ENCODE measurements at regions not wholly inside any gene's neighbourhood (a gene's known extent, or its start where the extent isn't known, plus 50 kb on each side); places are given as distances from the start of the nearest gene placed in this dataset.

GRCh38 chr18:10114717-10115463 lies 201.1 kb downstream of the VAPA start:
- DNase-seq (ENCODE audit: low spot score): no peak
- Histone ChIP-seq H3K36me3 (ENCODE audit: low read depth) (no peaks in the 10 kb centered on the region), H3K4me3 (ENCODE audit: severe bottlenecking) (no peak overlapping the region), H3K27ac (ENCODE audit: poor library complexity, severe bottlenecking) (no peak overlapping the region), H3K27me3 (ENCODE audit: insufficient read depth, poor library complexity, severe bottlenecking) (no peaks in the 10 kb centered on the region), H3K9me3 (ENCODE audit: severe bottlenecking) (no peaks in the 10 kb centered on the region), H3K4me1 (ENCODE audit: insufficient read depth, poor library complexity, severe bottlenecking) (no peaks in the 10 kb centered on the region)
- ATAC-seq (ENCODE audit: low read depth): no peak
- no peak for TF ChIP-seq CTCF (IDR thresholded peaks at IDR 0.05; ENCODE audit: poor library complexity, severe bottlenecking)

GRCh38 chr18:10116574-10116973 lies 202.8 kb downstream of the VAPA start:
- no peaks in the 10 kb centered on the region for H3K27me3 ChIP-seq (ENCODE audit: insufficient read depth, poor library complexity, severe bottlenecking)
- no peak overlapping the region for H3K4me3 ChIP-seq (ENCODE audit: severe bottlenecking)
- ATAC-seq (ENCODE audit: low read depth): no peak
- H3K4me1 ChIP-seq (ENCODE audit: insufficient read depth, poor library complexity, severe bottlenecking): peaks cover 3% of the 10 kb centered on the region
- DNase-seq (ENCODE audit: low spot score): no peak
- no peak overlapping the region for H3K27ac ChIP-seq (ENCODE audit: poor library complexity, severe bottlenecking)
- H3K9me3 ChIP-seq (ENCODE audit: severe bottlenecking): no peaks in the 10 kb centered on the region
- no peaks in the 10 kb centered on the region for H3K36me3 ChIP-seq (ENCODE audit: low read depth)
- no peak for TF ChIP-seq CTCF (IDR thresholded peaks at IDR 0.05; ENCODE audit: poor library complexity, severe bottlenecking)

GRCh38 chr18:10119528-10119927 lies 205.7 kb downstream of the VAPA start:
- Histone ChIP-seq H3K4me3 (ENCODE audit: severe bottlenecking) (no peak overlapping the region), H3K9me3 (ENCODE audit: severe bottlenecking) (no peaks in the 10 kb centered on the region), H3K27ac (ENCODE audit: poor library complexity, severe bottlenecking) (no peak overlapping the region), H3K4me1 (ENCODE audit: insufficient read depth, poor library complexity, severe bottlenecking) (peaks cover 22% of the 10 kb centered on the region), H3K27me3 (ENCODE audit: insufficient read depth, poor library complexity, severe bottlenecking) (no peaks in the 10 kb centered on the region), H3K36me3 (ENCODE audit: low read depth) (no peaks in the 10 kb centered on the region)
- DNase-seq (ENCODE audit: low spot score): no peak
- no peak for ATAC-seq (ENCODE audit: low read depth)
- no peak for TF ChIP-seq CTCF (IDR thresholded peaks at IDR 0.05; ENCODE audit: poor library complexity, severe bottlenecking)

- Histone ChIP-seq H3K9me3 (ENCODE audit: severe bottlenecking) (no peaks in the 10 kb centered on the region), H3K36me3 (ENCODE audit: low read depth) (no peaks in the 10 kb centered on the region), H3K4me3 (ENCODE audit: severe bottlenecking) (no peak overlapping the region), H3K27ac (ENCODE audit: poor library complexity, severe bottlenecking) (no peak overlapping the region), H3K4me1 (ENCODE audit: insufficient read depth, poor library complexity, severe bottlenecking) (peaks cover 22% of the 10 kb centered on the region), H3K27me3 (ENCODE audit: insufficient read depth, poor library complexity, severe bottlenecking) (no peaks in the 10 kb centered on the region)
- no peak for ATAC-seq (ENCODE audit: low read depth)
- TF ChIP-seq CTCF (IDR thresholded peaks at IDR 0.05; ENCODE audit: poor library complexity, severe bottlenecking): no peak
- no peak for DNase-seq (ENCODE audit: low spot score)
Observed at GRCh38 chr18:10119991-10120390, 206.2 kb downstream of the VAPA start.

GRCh38 chr18:10120622-10121021 lies 206.8 kb downstream of the VAPA start:
- H3K9me3 ChIP-seq (ENCODE audit: severe bottlenecking): no peaks in the 10 kb centered on the region
- ATAC-seq (ENCODE audit: low read depth) (no peak), DNase-seq (ENCODE audit: low spot score) (no peak)
- H3K27ac ChIP-seq (ENCODE audit: poor library complexity, severe bottlenecking): no peak overlapping the region
- no peaks in the 10 kb centered on the region for H3K36me3 ChIP-seq (ENCODE audit: low read depth)
- H3K27me3 ChIP-seq (ENCODE audit: insufficient read depth, poor library complexity, severe bottlenecking): no peaks in the 10 kb centered on the region
- peaks cover 22% of the 10 kb centered on the region for H3K4me1 ChIP-seq (ENCODE audit: insufficient read depth, poor library complexity, severe bottlenecking)
- no peak overlapping the region for H3K4me3 ChIP-seq (ENCODE audit: severe bottlenecking)
- TF ChIP-seq CTCF (IDR thresholded peaks at IDR 0.05; ENCODE audit: poor library complexity, severe bottlenecking): no peak

Data from RWPE2 (cell line).